GM19468 (cell line): ENCODE measurements at regions not wholly inside any gene's neighbourhood (a gene's known extent, or its start where the extent isn't known, plus 50 kb on each side); places are given as distances from the start of the nearest gene placed in this dataset.
"Not testable (repeated sequence)": the region's sequence is repeated elsewhere in the genome, so short reads cannot be mapped to it uniquely, and the experiment has no call there.

Source experiments
- ATAC-seq: cut with Tn5 transposase; IDR thresholded peaks from one replicate; pipeline ENCODE4 v1.9.1; 2021; ENCODE audit warnings: mild to moderate bottlenecking, moderate library complexity, moderate number of reproducible peaks; ENCODE audit not compliant: unreplicated experiment; ENCODE audit errors: extremely low read depth

DNA sequence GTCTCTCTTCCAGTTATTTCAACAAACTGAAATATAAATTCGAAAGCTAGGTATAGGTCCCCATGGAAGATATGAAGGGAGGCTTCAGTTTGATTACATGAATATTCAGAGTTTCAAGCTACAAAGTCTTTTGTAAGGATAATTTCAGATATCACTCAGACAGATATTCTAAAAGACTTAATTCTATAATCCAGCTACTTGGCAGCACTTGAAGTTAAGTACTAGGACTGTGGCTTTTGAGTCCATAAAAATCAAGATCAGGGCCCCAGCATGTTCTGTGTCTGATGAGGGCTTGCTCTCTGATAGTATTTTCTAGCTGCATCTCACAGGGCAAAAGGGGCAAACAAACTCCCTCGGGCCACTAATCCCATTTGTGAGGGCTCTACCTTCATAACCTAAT lies 160.6 kb upstream of the IRS2 start:
- ATAC-seq: no peak

- ATAC-seq: no peak
Measured at GRCh38 chr13:109945206-109945960, 159.0 kb upstream of the IRS2 start.

GRCh38 chr13:109941951-109942350 lies 155.6 kb upstream of the IRS2 start:
- ATAC-seq: no peak

- ATAC-seq: no peak
Measured at GRCh38 chr13:109941221-109941620, 154.8 kb upstream of the IRS2 start.

DNA sequence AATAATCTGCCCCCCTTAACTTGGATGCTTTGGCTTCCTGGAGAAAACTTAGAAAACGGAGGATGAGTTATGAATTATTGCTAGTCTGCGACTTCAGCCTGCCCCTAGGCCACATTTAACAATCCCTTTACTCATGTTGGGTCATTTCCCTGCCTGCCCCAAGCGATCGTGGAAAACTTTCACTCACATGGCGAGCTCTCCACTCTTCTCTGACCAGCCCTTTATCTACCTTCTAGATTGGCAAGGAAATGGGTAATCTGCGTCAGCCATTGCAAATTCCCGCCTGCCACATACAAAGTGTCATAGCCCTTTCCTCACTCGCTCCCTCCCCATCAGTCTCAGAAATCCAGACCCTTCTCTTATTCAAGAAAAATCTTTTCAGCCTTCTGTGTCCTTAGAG lies 154.3 kb upstream of the IRS2 start:
- ATAC-seq: no peak

- ATAC-seq: no peak
Measured at GRCh38 chr13:109939838-109940237, 153.5 kb upstream of the IRS2 start.

- ATAC-seq: no peak
Measured at GRCh38 chr13:109939180-109939579, 152.8 kb upstream of the IRS2 start.

- no peak for ATAC-seq
Measured at GRCh38 chr13:109938255-109938936, 152.0 kb upstream of the IRS2 start.

GRCh38 chr13:109934520-109934919 lies 148.1 kb upstream of the IRS2 start:
- ATAC-seq: not testable (repeated sequence)

- ATAC-seq: no peak
Measured at GRCh38 chr13:109933476-109933875, 147.1 kb upstream of the IRS2 start.

DNA sequence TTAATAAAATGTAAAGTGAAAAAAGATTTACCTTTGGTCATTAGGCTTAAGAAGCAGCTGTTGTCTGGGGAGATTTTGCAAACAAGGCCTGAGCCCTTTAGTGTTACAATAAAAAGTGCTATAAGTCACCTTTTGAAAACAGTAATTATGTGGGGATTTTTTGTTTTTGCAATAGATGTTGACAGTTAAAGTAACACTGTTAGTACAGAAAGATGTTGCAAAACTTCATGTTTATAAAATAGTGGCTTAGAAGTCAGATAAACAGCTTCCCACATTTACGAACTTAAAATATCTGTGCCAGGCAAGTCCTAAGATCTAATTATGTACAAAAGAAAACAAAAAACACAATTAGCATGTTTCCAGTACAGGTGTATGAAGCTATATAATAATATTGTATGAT lies 138.0 kb upstream of the IRS2 start:
- ATAC-seq: no peak

DNA sequence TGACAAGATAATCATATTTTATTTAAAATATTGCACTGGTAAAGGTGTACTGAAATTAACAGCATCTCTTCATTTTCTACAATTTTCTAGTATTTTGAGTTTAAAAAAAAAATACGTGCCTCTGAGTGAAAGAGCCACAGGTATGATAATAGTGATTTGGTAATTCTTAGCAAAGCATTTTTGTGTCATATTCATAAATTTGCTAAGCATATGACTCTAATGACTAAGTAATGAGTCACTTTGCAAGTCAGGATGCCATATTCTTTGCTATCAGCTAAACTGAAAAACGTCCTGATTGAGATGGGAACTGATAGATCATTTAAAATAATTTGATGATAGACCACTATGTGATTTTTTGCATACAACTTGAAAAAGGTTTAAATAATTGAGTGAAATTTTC lies 136.1 kb upstream of the IRS2 start:
- ATAC-seq: no peak

- no peak for ATAC-seq
Measured at GRCh38 chr13:109919715-109920375, 133.5 kb upstream of the IRS2 start.

DNA sequence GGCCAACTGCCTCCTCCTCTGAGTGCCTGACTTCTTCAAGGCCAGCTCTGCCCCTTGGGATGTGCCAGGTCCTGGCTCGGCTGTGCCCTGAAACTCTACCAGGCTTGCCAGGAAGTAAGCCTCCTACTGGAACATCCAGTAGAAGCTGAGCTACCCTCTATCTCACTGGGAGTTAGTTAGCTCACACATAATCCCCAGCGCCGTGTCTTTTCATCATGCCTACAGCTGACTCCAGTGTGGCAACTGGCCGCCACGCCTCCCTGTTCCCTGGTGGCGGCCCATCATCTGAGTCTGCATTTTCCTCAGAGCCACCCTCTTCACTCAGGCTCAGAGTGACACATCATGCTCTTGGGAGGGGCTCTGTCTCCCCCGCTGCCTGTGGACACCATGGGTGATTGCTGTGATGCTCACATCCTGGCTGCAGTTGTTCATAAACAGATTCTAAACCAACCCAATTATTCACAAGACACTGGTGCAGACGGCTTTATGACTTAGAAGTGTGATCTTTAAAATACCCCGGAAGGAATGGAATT lies 131.9 kb upstream of the IRS2 start:
- ATAC-seq: no peak

DNA sequence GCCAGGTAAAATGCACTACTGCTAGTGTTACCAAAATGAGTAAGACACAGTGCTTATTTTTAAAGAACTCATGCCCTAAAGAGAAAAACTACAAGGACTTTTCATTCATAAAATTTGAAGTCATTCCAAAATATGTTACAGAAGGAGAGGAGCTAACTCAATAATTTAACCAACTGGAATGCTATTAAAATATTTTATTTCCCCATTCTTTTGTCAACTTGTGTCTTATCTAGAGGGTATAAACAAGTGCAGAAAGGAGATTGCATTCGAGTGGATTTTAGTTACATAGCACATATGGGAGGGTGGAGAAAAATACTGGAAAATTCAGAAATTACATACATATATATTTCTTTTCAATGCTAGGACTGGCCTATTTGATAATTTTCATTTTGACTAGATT lies 131.0 kb upstream of the IRS2 start:
- no peak for ATAC-seq

DNA sequence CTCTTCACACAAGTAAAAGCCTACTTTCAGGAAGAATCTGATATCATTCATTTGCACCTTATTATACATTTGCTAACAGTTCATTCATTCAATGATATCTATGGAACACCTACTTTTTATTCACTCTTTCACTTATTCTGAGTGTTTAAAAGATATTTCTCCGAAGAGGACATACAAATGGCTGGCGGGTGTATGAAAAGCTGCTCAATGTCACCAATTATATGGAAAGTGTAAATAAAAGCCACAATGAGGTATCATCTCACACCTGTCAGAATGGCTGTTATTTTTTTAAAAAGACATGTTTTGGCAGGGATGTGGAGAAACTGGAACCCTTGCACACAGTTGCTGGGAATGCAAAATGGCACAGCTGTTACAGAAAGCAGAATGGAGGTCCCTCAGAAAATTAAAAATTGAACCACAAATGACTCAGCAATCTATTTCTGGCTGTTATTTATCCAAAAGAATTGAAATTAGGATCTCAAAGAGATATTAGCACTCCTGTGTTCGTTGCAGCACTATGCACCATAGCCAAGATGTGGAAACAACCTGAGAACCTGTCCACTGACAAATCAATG lies 127.6 kb upstream of the IRS2 start:
- ATAC-seq: no peak

DNA sequence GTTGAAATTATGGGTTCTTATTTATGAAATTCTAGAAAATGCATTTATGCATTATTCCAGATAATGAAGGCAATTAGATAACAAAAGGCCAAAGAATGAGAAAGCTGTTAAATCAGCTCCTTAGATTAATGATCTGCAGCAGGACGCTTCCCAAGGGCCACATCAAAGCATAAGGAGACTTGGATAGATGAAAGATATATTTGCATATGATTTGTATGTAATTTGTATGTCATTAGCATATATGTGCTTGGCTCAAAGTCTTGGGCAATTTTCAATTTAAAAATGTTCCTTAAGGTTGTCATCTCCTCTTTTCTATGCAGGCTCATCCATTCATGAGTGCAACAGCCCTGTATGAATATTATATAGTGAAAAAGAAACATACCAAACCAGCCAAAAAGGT lies 126.8 kb upstream of the IRS2 start:
- no peak for ATAC-seq

DNA sequence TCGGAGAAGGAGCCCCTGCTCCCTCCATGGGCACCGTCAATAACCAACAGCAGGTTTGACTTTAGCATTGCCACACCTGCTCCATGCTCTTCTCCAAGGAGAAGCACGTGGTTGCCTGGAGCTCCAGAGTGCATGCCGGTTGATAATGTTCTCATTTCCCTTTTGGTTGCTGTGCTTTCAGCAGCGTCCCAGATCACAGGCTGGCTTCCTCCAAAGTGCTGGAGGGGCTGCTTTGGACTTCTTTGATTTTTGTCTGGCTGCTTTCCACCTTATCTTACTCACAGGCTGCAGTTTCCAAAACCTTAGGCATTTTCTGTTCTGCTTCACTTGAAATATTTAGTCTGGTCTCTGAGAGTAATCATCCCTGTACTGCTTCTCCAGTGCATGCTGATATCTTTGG lies 123.8 kb upstream of the IRS2 start:
- no peak for ATAC-seq

- ATAC-seq: no peak
Measured at GRCh38 chr13:109906976-109907375, 120.6 kb upstream of the IRS2 start.

GRCh38 chr13:109904218-109904617 lies 117.8 kb upstream of the IRS2 start:
- no peak for ATAC-seq

- no peak for ATAC-seq
Measured at GRCh38 chr13:109900741-109901140, 114.4 kb upstream of the IRS2 start.
